ENCODE measurements at regions not wholly inside any gene's neighbourhood (a gene's known extent, or its start where the extent isn't known, plus 50 kb on each side); places are given as distances from the start of the nearest gene placed in this dataset.

GRCh38 chr12:17020765-17021164 lies 414.8 kb upstream of the LMO3 start:
- no peak for TF ChIP-seq ARNTL (CRISPR knock-in tag; IDR thresholded peaks at IDR 0.05; ENCODE audit: borderline replicate concordance, low read depth)
- TF ChIP-seq ZFP30 (CRISPR knock-in tag; IDR thresholded peaks at IDR 0.05) = no peak
- TF ChIP-seq CSDC2 (CRISPR knock-in tag; IDR thresholded peaks at IDR 0.05) = no peak
- TF ChIP-seq ESRRG (CRISPR knock-in tag; IDR thresholded peaks at IDR 0.05) = no peak
- no peak for TF ChIP-seq GLIS3 (CRISPR knock-in tag; IDR thresholded peaks at IDR 0.05)

Data from SK-N-SH treated with all-trans-retinoic acid at 6 μM for 48 hours (cell line).